Mesenchymal stem cell (in vitro differentiated cells and primary cell): ENCODE measurements at regions not wholly inside any gene's neighbourhood (a gene's known extent, or its start where the extent isn't known, plus 50 kb on each side); places are given as distances from the start of the nearest gene placed in this dataset.

Source experiments
- DNase-seq: peaks from one replicate; pipeline ENCODE4 v3.0.0-alpha.2; 2013
- H2AFZ ChIP-seq: one replicate; pipeline ENCODE4 v1.6.1; 2013; ENCODE audit warnings: low read depth, mild to moderate bottlenecking, control low read depth, inconsistent platforms, low read length, moderate library complexity
- H2AK5ac ChIP-seq: 2 replicates; pipeline ENCODE4 v1.6.1; 2013; ENCODE audit warnings: low read length, moderate library complexity, mild to moderate bottlenecking, inconsistent platforms; ENCODE audit not compliant: severe bottlenecking
- H2BK120ac ChIP-seq: one replicate; pipeline ENCODE4 v1.6.1; 2013; ENCODE audit warnings: low read depth, mild to moderate bottlenecking, inconsistent platforms, low read length, moderate library complexity
- H2BK12ac ChIP-seq, 2 experiments: one replicate each; pipeline ENCODE4 v1.6.1; 2013; ENCODE audit warnings: inconsistent platforms in 2 of 2, low read length in 2 of 2, mild to moderate bottlenecking in 2 of 2, moderate library complexity in 2 of 2, control low read depth in 1 of 2
- H2BK15ac ChIP-seq: one replicate; pipeline ENCODE4 v1.6.1; 2013; ENCODE audit warnings: mild to moderate bottlenecking, low read depth, inconsistent platforms; ENCODE audit not compliant: poor library complexity, severe bottlenecking
- H2BK5ac ChIP-seq: 2 replicates; pipeline ENCODE4 v1.6.1; 2013; ENCODE audit warnings: low read depth, mild to moderate bottlenecking, low read length, control low read depth, inconsistent platforms; ENCODE audit not compliant: poor library complexity, severe bottlenecking
- H3K14ac ChIP-seq, 2 experiments: one replicate each; pipeline ENCODE4 v1.6.1; 2013; ENCODE audit warnings: inconsistent platforms in 2 of 2, low read length in 2 of 2, control low read depth in 1 of 2, mild to moderate bottlenecking in 1 of 2, moderate library complexity in 1 of 2
- H3K18ac ChIP-seq, 2 experiments: one replicate each; pipeline ENCODE4 v1.6.1; 2013; ENCODE audit warnings: inconsistent platforms in 2 of 2, low read length in 2 of 2, control low read depth in 1 of 2, low read depth in 1 of 2, mild to moderate bottlenecking in 1 of 2
- H3K23ac ChIP-seq, 2 experiments: one replicate each; pipeline ENCODE4 v1.6.1; 2013; ENCODE audit warnings: inconsistent platforms in 2 of 2, low read length in 2 of 2, mild to moderate bottlenecking in 2 of 2, moderate library complexity in 2 of 2, control low read depth in 1 of 2
- H3K27ac ChIP-seq: 2 replicates; pipeline ENCODE4 v1.5.1; 2013; ENCODE audit warnings: mild to moderate bottlenecking, moderate library complexity, low read length, control low read depth, inconsistent platforms; ENCODE audit not compliant: poor library complexity, severe bottlenecking
- H3K27me3 ChIP-seq, 2 experiments: 2 replicates each; pipeline versions ENCODE4 v1.6.1 to v1.7.0; 2013; ENCODE audit warnings: low read length in 2 of 2, mild to moderate bottlenecking in 2 of 2, moderate library complexity in 2 of 2, control low read depth in 1 of 2, inconsistent platforms in 1 of 2; ENCODE audit not compliant: control insufficient read depth in 1 of 2, insufficient read depth in 1 of 2
- H3K36me3 ChIP-seq, 2 experiments: 2 replicates each; pipeline versions ENCODE4 v1.6.1 to v1.7.0; 2013; ENCODE audit warnings: low read length in 2 of 2, control low read depth in 1 of 2, inconsistent platforms in 1 of 2, low read depth in 1 of 2, mild to moderate bottlenecking in 1 of 2; ENCODE audit not compliant: insufficient read depth in 2 of 2, control insufficient read depth in 1 of 2
- H3K4ac ChIP-seq, 2 experiments: one replicate each; pipeline ENCODE4 v1.6.1; 2013; ENCODE audit warnings: inconsistent platforms in 2 of 2, low read length in 2 of 2, mild to moderate bottlenecking in 2 of 2, moderate library complexity in 2 of 2, control low read depth in 1 of 2, low read depth in 1 of 2
- H3K4me1 ChIP-seq: 2 replicates; pipeline ENCODE4 v1.6.1; 2013; ENCODE audit warnings: low read depth, low read length, control low read depth; ENCODE audit not compliant: control insufficient read depth, insufficient read depth
- H3K4me2 ChIP-seq: 2 replicates; pipeline ENCODE4 v1.6.1; 2013; ENCODE audit warnings: low read length, mild to moderate bottlenecking, inconsistent platforms; ENCODE audit not compliant: poor library complexity, severe bottlenecking
- H3K4me3 ChIP-seq, 2 experiments: 2 replicates each; pipeline versions ENCODE4 v1.5.1 to v1.7.0; 2013; ENCODE audit warnings: low read length in 2 of 2, mild to moderate bottlenecking in 2 of 2, control low read depth in 1 of 2, low read depth in 1 of 2; ENCODE audit not compliant: insufficient read depth in 1 of 2
- H3K79me1 ChIP-seq: replicated peaks from 2 replicates; pipeline ENCODE4 v1.6.1; 2013; ENCODE audit warnings: mild to moderate bottlenecking, control low read depth, low read length, inconsistent platforms; ENCODE audit not compliant: poor library complexity, severe bottlenecking
- H3K9ac ChIP-seq: 2 replicates; pipeline ENCODE4 v1.7.0; 2013; ENCODE audit warnings: mild to moderate bottlenecking, low read length, moderate library complexity
- H3K9me3 ChIP-seq: 2 replicates; pipeline ENCODE4 v1.7.0; 2013; ENCODE audit warnings: mild to moderate bottlenecking, low read length; ENCODE audit not compliant: control insufficient read depth
- H4K8ac ChIP-seq: one replicate; pipeline ENCODE4 v1.6.1; 2013; ENCODE audit warnings: inconsistent platforms, mild to moderate bottlenecking, low read length, moderate library complexity
- H4K91ac ChIP-seq: one replicate; pipeline ENCODE4 v1.6.1; 2013; ENCODE audit warnings: mild to moderate bottlenecking, low read length, inconsistent platforms
- WGBS: methylation state at CpG from one replicate; pipeline ENCODE4 v1.1.7; 2013; ENCODE audit warnings: mixed read lengths; 5-methylcytosine and 5-hydroxymethylcytosine counted together

- Histone ChIP-seq H2BK5ac (no peak overlapping the region), H2AK5ac (no peak overlapping the region), H2BK15ac (no peak overlapping the region), H3K27ac (no peak overlapping the region), H3K23ac (no peak overlapping the region), H2AFZ (no peak overlapping the region), H3K36me3 (no peaks in the 10 kb centered on the region), H3K9ac (no peak overlapping the region), H4K8ac (no peak overlapping the region), H3K14ac (no peak overlapping the region), H3K27me3 (peaks cover 5 to 15% of the 10 kb centered on the region in 2 experiments), H2BK120ac (no peak overlapping the region), H4K91ac (no peak overlapping the region), H3K4me1 (no peaks in the 10 kb centered on the region), H3K18ac (no peak overlapping the region), H3K79me1 (no peaks in the 10 kb centered on the region), H3K4ac (no peak overlapping the region), H3K4me2 (no peak overlapping the region), H2BK12ac (no peak overlapping the region), H3K4me3 (no peak overlapping the region), H3K9me3 (no peaks in the 10 kb centered on the region)
- DNase-seq, result no peak
- 66% methylated on average over 6 of the region's 6 CpGs for WGBS
Observed at GRCh38 chr19:28244966-28245365, 968.0 kb downstream of the UQCRFS1 start.

- Histone ChIP-seq H3K9me3 (no peaks in the 10 kb centered on the region), H3K27me3 (peaks cover 13 to 33% of the 10 kb centered on the region in 2 experiments), H2BK5ac (no peak overlapping the region), H4K91ac (no peak overlapping the region), H3K36me3 (no peaks in the 10 kb centered on the region), H3K23ac (no peak overlapping the region), H2BK15ac (no peak overlapping the region), H3K79me1 (no peaks in the 10 kb centered on the region), H4K8ac (no peak overlapping the region), H3K4me1 (no peaks in the 10 kb centered on the region), H3K4me2 (no peak overlapping the region), H2AFZ (no peak overlapping the region), H3K27ac (no peak overlapping the region), H2AK5ac (no peak overlapping the region), H3K4me3 (no peak overlapping the region), H2BK120ac (no peak overlapping the region), H3K18ac (no peak overlapping the region), H3K14ac (no peak overlapping the region), H3K4ac (no peak overlapping the region), H3K9ac (no peak overlapping the region), H2BK12ac (no peak overlapping the region)
- no peak for DNase-seq
- 45% methylated on average over 7 of the region's 7 CpGs for WGBS
Observed at GRCh38 chr19:28242317-28242927, 970.5 kb downstream of the UQCRFS1 start.

- Histone ChIP-seq H2BK5ac (no peak overlapping the region), H3K14ac (no peak overlapping the region), H2BK12ac (no peak overlapping the region), H3K9me3 (no peaks in the 10 kb centered on the region), H4K91ac (no peak overlapping the region), H3K4ac (no peak overlapping the region), H3K9ac (no peak overlapping the region), H3K18ac (no peak overlapping the region), H2AFZ (no peak overlapping the region), H2BK15ac (no peak overlapping the region), H3K4me1 (peaks cover 2% of the 10 kb centered on the region), H3K27me3 (peaks cover 13 to 60% of the 10 kb centered on the region in 2 experiments), H2BK120ac (no peak overlapping the region), H3K4me3 (no peak overlapping the region), H3K23ac (no peak overlapping the region), H3K27ac (no peak overlapping the region), H3K4me2 (no peak overlapping the region), H4K8ac (no peak overlapping the region), H3K36me3 (no peaks in the 10 kb centered on the region), H3K79me1 (no peaks in the 10 kb centered on the region), H2AK5ac (no peak overlapping the region)
- DNase-seq, result no peak
- 64% methylated on average over 5 of the region's 5 CpGs for WGBS
Observed at GRCh38 chr19:28239270-28239669, 973.7 kb downstream of the UQCRFS1 start.

- Histone ChIP-seq H4K8ac (no peak overlapping the region), H3K9me3 (no peaks in the 10 kb centered on the region), H3K4me3 (no peak overlapping the region), H3K4me2 (no peak overlapping the region), H3K27me3 (peaks cover 13 to 67% of the 10 kb centered on the region in 2 experiments), H3K36me3 (no peaks in the 10 kb centered on the region), H3K9ac (no peak overlapping the region), H3K18ac (no peak overlapping the region), H2BK12ac (no peak overlapping the region), H2BK5ac (no peak overlapping the region), H3K14ac (no peak overlapping the region), H2BK120ac (no peak overlapping the region), H4K91ac (no peak overlapping the region), H3K79me1 (no peaks in the 10 kb centered on the region), H2AFZ (no peak overlapping the region), H2BK15ac (no peak overlapping the region), H3K27ac (no peak overlapping the region), H3K4me1 (peaks cover 2% of the 10 kb centered on the region), H3K23ac (no peak overlapping the region), H2AK5ac (no peak overlapping the region), H3K4ac (no peak overlapping the region)
- no peak for DNase-seq
Observed at GRCh38 chr19:28238270-28238820, 974.6 kb downstream of the UQCRFS1 start.
